Right cardiac atrium (tissue), 5 donors: ENCODE measurements at regions not wholly inside any gene's neighbourhood (a gene's known extent, or its start where the extent isn't known, plus 50 kb on each side); places are given as distances from the start of the nearest gene placed in this dataset.
"Not testable (repeated sequence)": the region's sequence is repeated elsewhere in the genome, so short reads cannot be mapped to it uniquely, and the experiment has no call there.

Experiments
- ATAC-seq, 2 donors: fragments of 200-7000 bp; cut with Tn5 transposase; one replicate each; pipeline versions ENCODE4 v1.8.0 to v1.9.1; 2020; ENCODE audit warnings: moderate library complexity in 2 of 2, mild to moderate bottlenecking in 1 of 2
- DNase-seq, 3 donors: peaks; one replicate each; pipeline ENCODE4 v3.0.0-alpha.2; 2020
- H3K27ac ChIP-seq: one replicate; pipeline ENCODE4 v1.5.1; 2013; ENCODE audit warnings: mild to moderate bottlenecking, low read length, control low read depth, moderate library complexity
- H3K27me3 ChIP-seq: one replicate; pipeline ENCODE4 v1.6.1; 2013; ENCODE audit not compliant: control insufficient read depth, insufficient read depth
- H3K4me1 ChIP-seq: one replicate; pipeline ENCODE4 v1.6.1; 2013; ENCODE audit warnings: low read length; ENCODE audit not compliant: control insufficient read depth, insufficient read depth
- H3K4me3 ChIP-seq: one replicate; pipeline ENCODE4 v1.5.1; 2013; ENCODE audit warnings: low read length, control low read depth
- H3K9me3 ChIP-seq: one replicate; pipeline ENCODE4 v1.6.1; 2013; ENCODE audit warnings: low read length; ENCODE audit not compliant: control insufficient read depth
- WGBS: extraction: QIAGEN DNeasy Blood & Tissue Kit; methylation state at CpG from one replicate; pipeline ENCODE4 v1.1.7; 2013; 5-methylcytosine and 5-hydroxymethylcytosine counted together
- intact Hi-C, 4 donors: fragments of 100-400 bp; cut with DNase I; formaldehyde crosslinking; loops; one replicate each; pipeline versions ENCODE4 v1.11.0 to v1.14.0; 2022 to 2023
- donor health status: healthy with polysubstance abuse.
- donor health status: DM: no; HTN: yes; CAD: no.
- donor health status: DM: no; HTN: no; CAD: no.
- donor health status: DM: no; HTN: yes; CAD: no; lungs with severe emphysema.
- donor health status: DM: yes; HTN: yes; CAD: no.

- H3K27ac ChIP-seq, ATAC-seq, H3K4me3 ChIP-seq, H3K4me1 ChIP-seq, DNase-seq, intact Hi-C loops, H3K9me3 ChIP-seq, H3K27me3 ChIP-seq: not testable (repeated sequence)
- 53% methylated on average over 2 of the region's 2 CpGs for WGBS
These were observed 415.5 kb downstream of the TGIF2LX start for GRCh38 chrX:90337161-90337560.

GRCh38 chrX:90369632-90370031 is 447.9 kb downstream of the TGIF2LX start:
- intact Hi-C loops, ATAC-seq, H3K4me3 ChIP-seq: not testable (repeated sequence)

GRCh38 chrX:90398020-90398419 is 476.3 kb downstream of the TGIF2LX start:
- H3K9me3 ChIP-seq, intact Hi-C loops, ATAC-seq, H3K4me1 ChIP-seq, DNase-seq, H3K27ac ChIP-seq, H3K27me3 ChIP-seq, H3K4me3 ChIP-seq: not testable (repeated sequence)
- 59% methylated on average over 1 of the region's 3 CpGs for WGBS

More at GRCh38 chrX:90369632-90370031, 447.9 kb downstream of the TGIF2LX start:
- H3K27me3 ChIP-seq, H3K4me1 ChIP-seq, DNase-seq, H3K9me3 ChIP-seq, H3K27ac ChIP-seq: not testable (repeated sequence)
- 88% methylated on average over 3 of the region's 4 CpGs for WGBS

- H3K27me3 ChIP-seq, H3K27ac ChIP-seq, H3K4me1 ChIP-seq, DNase-seq, H3K9me3 ChIP-seq, ATAC-seq, intact Hi-C loops, H3K4me3 ChIP-seq: not testable (repeated sequence)
- 63% methylated on average over 1 of the region's 1 CpG for WGBS
These were observed 480.5 kb downstream of the TGIF2LX start for GRCh38 chrX:90402169-90402568.

- 81% methylated on average over 4 of the region's 4 CpGs for WGBS
- H3K4me3 ChIP-seq, DNase-seq, intact Hi-C loops, H3K4me1 ChIP-seq, H3K27me3 ChIP-seq, ATAC-seq, H3K9me3 ChIP-seq, H3K27ac ChIP-seq: not testable (repeated sequence)
These were observed 482.2 kb downstream of the TGIF2LX start for GRCh38 chrX:90403859-90404258.

GRCh38 chrX:90404846-90405436 is 483.2 kb downstream of the TGIF2LX start:
- intact Hi-C loops, H3K27me3 ChIP-seq, H3K4me1 ChIP-seq, H3K9me3 ChIP-seq, H3K27ac ChIP-seq, H3K4me3 ChIP-seq, ATAC-seq: not testable (repeated sequence)
- peak in 1 of 3 donors; percentile 6 for DNase-seq
- WGBS = 88% methylated on average over 2 of the region's 2 CpGs

GRCh38 chrX:90453770-90454338 is 532.1 kb downstream of the TGIF2LX start:
- DNase-seq, H3K27me3 ChIP-seq, H3K9me3 ChIP-seq, H3K4me3 ChIP-seq, H3K4me1 ChIP-seq, ATAC-seq, intact Hi-C loops, H3K27ac ChIP-seq: not testable (repeated sequence)
- 52% methylated on average over 7 of the region's 13 CpGs for WGBS

- H3K27ac ChIP-seq, H3K27me3 ChIP-seq, intact Hi-C loops, H3K9me3 ChIP-seq, H3K4me3 ChIP-seq, H3K4me1 ChIP-seq: not testable (repeated sequence)
- 44% methylated on average over 9 of the region's 9 CpGs for WGBS
- peak; percentile 36 to 86 for ATAC-seq
- DNase-seq = peak in 1 of 3 donors; percentile 39
These were observed 536.6 kb downstream of the TGIF2LX start for GRCh38 chrX:90458071-90458899.

GRCh38 chrX:90474445-90474844 is 552.7 kb downstream of the TGIF2LX start:
- intact Hi-C loops, H3K27ac ChIP-seq, H3K27me3 ChIP-seq, DNase-seq, H3K9me3 ChIP-seq, ATAC-seq, H3K4me1 ChIP-seq, H3K4me3 ChIP-seq: not testable (repeated sequence)
- WGBS = 49% methylated on average over 3 of the region's 3 CpGs

- DNase-seq, H3K4me3 ChIP-seq, ATAC-seq, H3K4me1 ChIP-seq, intact Hi-C loops, H3K9me3 ChIP-seq, H3K27ac ChIP-seq, H3K27me3 ChIP-seq: not testable (repeated sequence)
- 64% methylated on average over 3 of the region's 3 CpGs for WGBS
These were observed 563.7 kb downstream of the TGIF2LX start for GRCh38 chrX:90485406-90485805.

GRCh38 chrX:90521284-90521683 is 599.6 kb downstream of the TGIF2LX start:
- intact Hi-C loops, H3K9me3 ChIP-seq, ATAC-seq, H3K4me3 ChIP-seq, H3K27me3 ChIP-seq, H3K4me1 ChIP-seq, H3K27ac ChIP-seq: not testable (repeated sequence)
- WGBS = 95% methylated on average over 21 of the region's 27 CpGs
- peak in 1 of 3 donors; percentile 6 for DNase-seq
